H7 (cell line): ENCODE measurements at regions not wholly inside any gene's neighbourhood (a gene's known extent, or its start where the extent isn't known, plus 50 kb on each side); places are given as distances from the start of the nearest gene placed in this dataset.

Experiments
- DNase-seq: peaks from one replicate; pipeline ENCODE4 v3.0.0; 2012
- H3K27me3 ChIP-seq: 2 replicates; pipeline ENCODE4 v1.6.0; 2011; ENCODE audit warnings: mild to moderate bottlenecking, low read length; ENCODE audit not compliant: control insufficient read depth, insufficient read depth
- H3K36me3 ChIP-seq: replicated peaks from 2 replicates; pipeline ENCODE4 v1.5.1; 2011; ENCODE audit warnings: low read length; ENCODE audit not compliant: control insufficient read depth, insufficient read depth
- H3K4me3 ChIP-seq: 2 replicates; pipeline ENCODE4 v1.5.1; 2011; ENCODE audit warnings: low read depth, mild to moderate bottlenecking, control low read depth, low read length, moderate library complexity; ENCODE audit not compliant: insufficient read depth

DNA sequence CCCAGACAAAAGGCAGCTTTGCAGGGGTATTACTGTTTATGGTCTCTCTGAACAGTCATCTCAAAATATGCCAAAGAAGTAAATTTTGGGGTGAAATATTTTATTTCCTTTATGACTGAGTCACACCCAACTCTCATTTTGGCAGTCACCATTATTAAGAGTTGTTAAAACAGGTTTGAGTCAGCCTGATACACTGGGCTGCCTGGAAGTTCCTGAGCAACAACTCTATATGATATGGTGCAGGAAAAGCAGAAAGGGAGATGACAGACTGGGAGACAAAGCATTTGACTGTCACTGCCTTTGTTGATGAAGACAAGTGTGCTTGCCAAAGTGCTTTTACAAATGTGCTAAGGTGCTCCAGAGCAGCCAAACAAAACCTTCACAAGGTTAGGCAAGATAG lies 1263.5 kb downstream of the PCDH7 start:
- DNase-seq = no peak
- Histone ChIP-seq H3K36me3 (no peaks in the 10 kb centered on the region), H3K4me3 (no peak overlapping the region), H3K27me3 (no peaks in the 10 kb centered on the region)

DNA sequence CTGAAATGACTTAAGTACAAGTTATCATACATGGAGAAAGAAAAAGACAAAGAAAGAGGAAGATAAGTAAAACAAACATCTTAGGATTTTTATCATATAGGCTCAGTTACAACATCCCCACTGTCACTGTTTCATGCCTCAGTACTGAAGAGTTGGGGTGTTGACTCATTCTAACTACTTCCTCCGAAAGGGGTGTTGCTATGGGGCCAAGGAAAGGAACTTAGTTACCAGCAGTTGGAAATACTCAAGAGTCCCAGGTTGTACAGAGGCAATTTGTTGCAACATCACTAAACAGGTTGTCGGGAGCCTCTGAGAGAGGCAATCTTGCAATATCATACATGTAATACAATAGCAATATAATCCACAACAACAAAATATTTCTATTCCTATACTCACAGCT lies 1264.7 kb downstream of the PCDH7 start:
- DNase-seq = no peak
- Histone ChIP-seq H3K36me3 (no peaks in the 10 kb centered on the region), H3K27me3 (no peaks in the 10 kb centered on the region), H3K4me3 (no peak overlapping the region)

DNA sequence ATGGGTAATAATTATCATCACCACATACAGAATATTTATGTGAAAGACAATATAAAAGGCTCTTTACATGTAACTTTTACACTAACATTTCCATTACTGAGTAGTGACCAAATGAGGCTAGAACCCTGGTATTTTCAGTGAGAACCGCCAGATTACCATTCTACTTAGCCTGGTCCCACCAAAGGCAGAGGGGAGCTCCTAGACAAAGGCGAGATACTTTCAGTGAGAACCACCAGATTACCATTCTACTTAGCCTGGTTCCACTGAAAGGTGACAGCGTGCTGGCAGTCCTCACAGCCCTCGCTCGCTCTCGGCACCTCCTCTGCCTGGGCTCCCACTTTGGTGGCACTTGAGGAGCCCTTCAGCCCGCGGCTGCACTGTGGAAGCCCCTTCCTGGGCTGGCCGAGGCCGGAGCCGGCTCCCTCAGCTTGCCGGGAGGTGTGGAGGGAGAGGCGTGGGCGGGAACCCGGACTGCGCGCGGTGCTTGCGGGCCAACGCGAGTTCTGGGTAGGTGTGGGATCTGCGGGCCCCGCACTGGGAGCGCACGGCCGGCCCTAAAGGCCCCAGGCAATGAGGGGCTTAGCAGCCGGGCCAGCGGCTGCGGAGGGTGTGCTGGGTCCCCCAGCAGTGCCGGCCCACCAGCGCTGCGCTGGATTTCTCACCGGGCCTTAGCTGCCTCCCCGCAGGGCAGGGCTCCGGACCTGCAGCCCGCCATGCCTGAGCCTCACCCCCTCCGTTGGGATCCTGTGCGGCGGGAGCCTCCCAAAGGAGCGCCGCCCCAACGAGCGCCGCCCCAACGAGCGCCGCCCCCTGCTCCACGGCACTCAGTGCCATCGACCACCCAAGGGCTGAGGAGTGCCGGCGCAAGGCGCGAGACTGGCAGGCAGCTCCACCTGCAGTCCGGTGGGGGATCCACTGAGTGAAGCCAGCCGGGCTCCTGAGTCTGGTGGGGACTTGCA lies 1276.1 kb downstream of the PCDH7 start:
- DNase-seq = peak; percentile 48
- Histone ChIP-seq H3K27me3 (no peaks in the 10 kb centered on the region), H3K36me3 (no peaks in the 10 kb centered on the region), H3K4me3 (peak overlapping the region; percentile 36; the same call in 1 of the 2 replicates)

DNA sequence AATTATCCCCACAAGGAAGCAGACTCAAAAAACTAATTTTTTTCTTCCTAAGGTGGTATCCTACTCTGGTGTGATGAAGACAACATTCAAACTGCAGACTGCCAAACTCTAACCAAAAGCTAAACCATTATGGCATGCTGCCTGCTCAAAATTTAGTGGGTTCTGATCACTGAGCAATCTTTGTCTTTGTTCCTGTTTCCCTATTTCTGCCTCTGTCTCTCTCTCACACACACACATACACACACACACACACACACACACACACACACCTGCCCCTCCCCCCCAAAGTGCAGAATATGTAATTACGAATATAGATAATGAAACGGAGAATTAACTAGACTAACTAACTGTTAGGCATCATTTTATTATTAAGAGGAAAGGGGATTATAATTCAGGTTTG lies 1278.6 kb downstream of the PCDH7 start:
- DNase-seq = no peak

DNA sequence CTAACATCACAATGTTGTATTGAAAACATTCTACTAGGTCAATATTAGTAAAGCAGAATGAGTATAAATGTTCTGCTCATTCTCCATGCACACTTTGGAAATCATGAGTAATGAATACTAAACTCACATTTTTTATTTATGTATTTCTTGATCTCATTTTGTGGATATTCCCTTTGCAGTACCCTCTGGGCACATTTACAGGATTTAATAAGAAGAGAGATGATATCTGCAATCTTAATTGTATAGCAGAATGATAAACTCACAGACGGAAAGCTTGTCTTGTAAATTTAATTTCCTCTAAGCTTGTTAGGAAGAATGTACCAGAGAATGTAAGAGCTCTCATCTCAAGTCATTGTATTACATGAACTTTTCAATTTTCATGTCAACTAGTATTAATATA lies 1279.7 kb downstream of the PCDH7 start:
- Histone ChIP-seq H3K4me3 (no peak overlapping the region), H3K36me3 (no peaks in the 10 kb centered on the region), H3K27me3 (no peaks in the 10 kb centered on the region)
- DNase-seq = no peak

More for the DNA sequence above, 1278.6 kb downstream of the PCDH7 start:
- no peak overlapping the region for H3K4me3 ChIP-seq
- H3K27me3 ChIP-seq = no peaks in the 10 kb centered on the region
- H3K36me3 ChIP-seq = no peaks in the 10 kb centered on the region

DNA sequence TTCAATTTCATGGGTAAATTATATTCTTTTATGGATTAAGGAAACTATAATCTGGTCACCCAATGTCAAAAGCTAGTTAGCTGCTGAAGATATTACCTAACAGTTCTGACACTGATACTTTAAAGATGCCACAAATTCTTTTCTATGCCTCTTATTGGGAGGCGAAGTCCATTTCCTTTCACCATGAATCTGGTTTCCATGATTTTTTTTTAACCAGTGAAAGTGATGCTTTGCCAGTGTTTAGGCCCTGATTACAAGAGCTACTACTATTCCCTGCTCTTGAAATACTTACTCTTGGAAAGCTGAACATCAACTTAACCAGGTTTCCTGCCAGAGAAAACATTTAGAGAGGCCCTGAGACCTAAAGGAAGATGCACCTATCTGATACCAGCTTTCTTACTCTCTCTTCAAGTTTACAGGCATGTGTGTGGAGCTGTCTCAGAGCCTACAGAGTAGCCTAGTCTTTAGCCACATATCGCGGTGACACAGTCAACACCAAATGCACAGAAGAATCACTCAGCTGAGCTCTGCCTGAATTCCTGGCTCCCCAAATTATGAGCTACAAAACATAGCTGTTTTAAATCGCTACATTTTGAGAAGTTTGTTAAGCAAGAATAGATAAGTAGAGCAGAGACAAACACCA lies 1280.8 kb downstream of the PCDH7 start:
- Histone ChIP-seq H3K4me3 (no peak overlapping the region), H3K27me3 (no peaks in the 10 kb centered on the region), H3K36me3 (no peaks in the 10 kb centered on the region)
- DNase-seq = no peak

DNA sequence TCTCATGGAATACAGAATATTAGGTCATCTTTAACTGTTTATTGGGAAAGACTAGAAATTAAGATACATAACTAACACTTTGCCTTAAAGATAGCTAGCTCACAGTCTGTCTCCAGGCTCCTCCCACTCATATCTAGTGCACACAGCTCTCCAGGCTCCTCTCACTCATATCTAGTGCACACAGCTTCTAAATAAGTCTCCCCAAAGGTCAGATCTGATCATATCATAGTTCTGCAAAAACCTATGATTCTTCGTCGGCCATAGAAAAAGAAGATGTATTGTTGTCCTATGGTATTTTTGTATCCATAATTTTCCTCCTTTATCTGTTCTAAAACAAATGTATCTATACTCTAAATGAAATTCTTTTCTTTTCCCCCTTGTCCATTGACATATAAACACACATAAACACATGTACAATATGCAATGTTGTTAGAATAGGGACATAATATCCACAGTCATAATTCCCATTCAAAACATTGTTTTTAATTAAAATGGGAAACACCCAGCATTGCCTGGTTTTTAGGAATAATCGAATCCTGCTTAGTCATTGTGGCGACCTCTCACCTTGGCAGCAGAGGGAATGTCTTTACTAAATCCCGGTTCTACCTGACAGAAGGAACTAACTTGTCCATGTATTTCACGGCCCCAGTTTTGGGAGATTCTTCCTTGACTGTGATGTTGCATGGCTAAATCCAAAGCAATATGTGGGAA lies 1282.0 kb downstream of the PCDH7 start:
- DNase-seq = peak; percentile 4
- Histone ChIP-seq H3K36me3 (no peaks in the 10 kb centered on the region), H3K27me3 (no peaks in the 10 kb centered on the region), H3K4me3 (no peak overlapping the region)

DNA sequence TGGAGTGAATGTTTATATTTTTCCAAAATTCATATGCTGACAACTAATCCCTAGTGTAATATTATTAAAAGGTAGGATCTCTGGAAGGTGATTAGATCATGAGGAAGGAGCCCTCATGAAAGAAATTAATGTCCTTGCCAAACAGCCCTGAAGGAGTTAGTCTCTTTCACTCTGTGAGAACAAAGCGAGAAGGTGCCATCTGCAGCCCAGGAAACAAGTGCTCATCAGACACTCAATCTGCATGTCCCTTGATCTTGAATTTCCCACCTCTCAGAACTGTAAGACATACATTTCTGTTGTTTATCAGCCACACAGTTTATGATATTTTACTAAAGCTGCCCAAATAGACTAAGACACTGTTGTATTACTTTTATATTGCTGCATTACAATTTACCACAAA lies 1283.4 kb downstream of the PCDH7 start:
- Histone ChIP-seq H3K36me3 (no peaks in the 10 kb centered on the region), H3K4me3 (no peak overlapping the region)
- peak; percentile 11 for DNase-seq

DNA sequence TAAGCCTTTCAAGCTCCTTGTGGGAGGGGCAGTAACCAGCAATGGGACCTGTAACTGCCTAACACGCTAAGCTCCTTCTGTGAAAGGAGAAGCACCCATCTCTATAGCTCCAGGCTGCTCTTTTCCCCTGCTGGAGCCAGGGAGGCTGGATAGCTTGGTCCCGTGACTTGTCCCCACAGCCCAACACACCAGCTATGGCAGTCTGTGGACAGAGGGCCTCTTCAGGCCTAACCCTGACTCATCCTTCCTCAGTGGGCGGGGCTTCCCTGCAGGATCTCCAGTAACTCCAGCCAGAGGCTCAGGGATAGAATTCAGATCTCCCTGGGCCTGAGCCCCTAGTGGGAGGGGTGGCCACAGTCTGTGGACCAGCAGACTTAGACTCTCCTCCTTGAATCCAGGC lies 1290.1 kb downstream of the PCDH7 start:
- no peaks in the 10 kb centered on the region for H3K36me3 ChIP-seq
- no peak overlapping the region for H3K4me3 ChIP-seq
- H3K27me3 ChIP-seq = no peaks in the 10 kb centered on the region
- DNase-seq = no peak

More for the DNA sequence above, 1283.4 kb downstream of the PCDH7 start:
- no peaks in the 10 kb centered on the region for H3K27me3 ChIP-seq

DNA sequence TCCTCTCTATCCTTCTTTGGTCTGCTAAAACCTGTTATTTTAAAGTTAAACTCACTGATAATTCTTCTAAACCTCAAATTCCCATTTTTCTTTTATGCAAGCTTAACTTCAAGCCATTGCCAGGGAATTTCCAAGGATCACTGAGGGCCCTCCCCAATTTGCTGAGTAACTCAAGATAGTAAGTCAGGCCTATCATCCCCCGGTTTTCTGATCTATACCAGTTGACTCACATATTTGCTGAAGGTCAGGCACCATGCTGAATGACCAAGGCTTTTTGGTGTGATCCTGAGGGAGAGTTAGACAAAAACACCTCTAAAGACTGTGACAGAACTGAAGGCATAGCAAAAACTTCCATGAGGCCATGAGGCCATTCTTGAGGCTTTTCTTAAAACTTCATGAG lies 1301.9 kb downstream of the PCDH7 start:
- no peaks in the 10 kb centered on the region for H3K27me3 ChIP-seq
- H3K36me3 ChIP-seq = no peaks in the 10 kb centered on the region
- no peak for DNase-seq
- no peak overlapping the region for H3K4me3 ChIP-seq

DNA sequence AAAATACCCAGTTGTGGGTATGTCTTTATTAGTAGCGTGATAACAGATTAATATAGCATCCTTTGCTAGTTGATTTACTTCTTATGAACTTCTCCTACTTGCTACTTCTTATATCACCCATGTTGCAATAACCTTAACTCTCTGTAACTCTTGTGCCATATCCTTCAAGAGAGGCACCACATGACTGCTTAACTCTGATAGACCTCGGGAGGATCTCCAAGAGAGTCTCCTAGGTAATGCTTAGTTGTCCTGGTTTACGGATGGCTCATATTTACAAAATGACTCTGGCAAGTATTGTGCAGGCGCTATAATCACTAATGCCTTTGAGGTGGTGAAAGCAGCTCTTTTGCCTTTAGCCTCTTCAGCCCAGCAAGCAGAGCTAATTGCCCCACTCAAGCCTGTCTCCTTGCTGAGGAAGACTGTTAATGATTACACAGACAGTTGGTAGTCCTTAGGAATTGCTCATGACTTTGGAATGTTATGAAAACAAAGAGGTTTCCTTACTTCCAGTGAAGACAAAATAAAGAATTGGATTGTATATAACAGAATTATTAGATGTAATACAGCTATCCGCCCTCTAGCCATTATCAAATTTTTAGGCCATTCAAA lies 1305.8 kb downstream of the PCDH7 start:
- Histone ChIP-seq H3K36me3 (no peaks in the 10 kb centered on the region), H3K27me3 (no peaks in the 10 kb centered on the region), H3K4me3 (no peak overlapping the region)
- DNase-seq = no peak

DNA sequence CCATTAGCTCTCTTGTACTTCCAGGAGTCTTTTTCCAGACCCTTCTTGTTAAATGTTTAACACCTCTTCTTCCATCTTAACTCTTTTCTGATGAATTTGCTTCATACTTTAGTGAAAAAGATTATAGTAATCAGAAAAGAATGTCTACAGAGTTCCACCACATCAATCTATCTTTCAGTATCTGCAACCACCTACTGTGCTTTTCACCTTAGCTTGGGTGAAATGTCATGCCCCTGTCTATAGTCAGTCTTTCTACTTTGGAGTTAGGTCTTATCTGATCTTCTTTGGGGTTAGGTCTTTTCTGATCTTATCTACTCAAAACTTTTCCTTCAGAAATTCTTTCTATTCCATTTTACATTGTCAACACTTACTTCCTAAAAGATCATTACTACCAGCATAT lies 1310.2 kb downstream of the PCDH7 start:
- no peaks in the 10 kb centered on the region for H3K36me3 ChIP-seq
- no peaks in the 10 kb centered on the region for H3K27me3 ChIP-seq
- DNase-seq = no peak
- no peak overlapping the region for H3K4me3 ChIP-seq

DNA sequence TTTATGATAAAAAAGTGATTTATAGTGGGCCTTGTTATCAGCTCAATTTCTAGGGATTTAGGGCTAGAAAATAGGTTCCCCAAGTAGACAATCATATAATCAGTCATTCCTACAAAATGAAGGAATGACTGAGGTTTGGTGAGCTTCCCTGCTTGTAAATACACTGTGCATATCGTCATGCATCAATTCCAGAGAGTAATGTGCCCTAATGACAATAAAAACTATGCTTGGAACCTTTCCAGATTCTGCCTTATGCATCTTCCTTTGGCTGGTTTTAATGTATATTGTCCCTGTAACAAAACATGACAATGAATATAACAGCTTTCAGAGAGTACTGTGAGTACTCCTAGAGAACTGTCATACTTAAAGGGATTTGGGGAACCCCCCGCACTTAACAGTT lies 1310.9 kb downstream of the PCDH7 start:
- H3K4me3 ChIP-seq = no peak overlapping the region
- H3K36me3 ChIP-seq = no peaks in the 10 kb centered on the region
- no peak for DNase-seq
- no peaks in the 10 kb centered on the region for H3K27me3 ChIP-seq

DNA sequence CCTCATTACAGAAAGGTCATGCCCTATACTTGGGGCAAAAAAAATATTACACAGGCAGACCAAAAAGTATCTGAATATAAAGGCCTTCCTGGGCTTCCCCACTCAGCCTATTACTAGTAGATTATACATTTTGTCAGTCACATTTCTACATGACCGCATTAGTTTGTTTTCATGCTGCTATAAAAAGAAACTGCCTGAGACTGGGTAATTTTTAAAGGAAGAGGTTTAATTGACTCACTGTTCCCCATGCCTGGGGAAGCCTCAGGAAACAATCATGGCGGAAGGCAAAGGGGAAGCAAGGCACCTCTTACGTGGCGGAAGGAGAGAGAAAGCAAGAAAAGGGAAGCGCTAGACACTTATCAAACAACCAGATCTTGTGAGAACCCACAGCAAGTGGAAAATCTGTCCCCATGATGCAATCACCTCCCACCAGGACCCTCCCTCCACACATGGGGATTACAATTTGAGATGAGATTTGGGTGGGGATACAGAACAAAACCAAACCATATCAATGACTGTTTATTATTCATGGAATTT lies 1312.0 kb downstream of the PCDH7 start:
- no peak for DNase-seq
- Histone ChIP-seq H3K4me3 (no peak overlapping the region), H3K27me3 (no peaks in the 10 kb centered on the region), H3K36me3 (no peaks in the 10 kb centered on the region)
